Glutamatergic neuron (in vitro differentiated cells): ENCODE measurements at regions not wholly inside any gene's neighbourhood (a gene's known extent, or its start where the extent isn't known, plus 50 kb on each side); places are given as distances from the start of the nearest gene placed in this dataset.

Source experiments
- DNase-seq: peaks from one replicate; pipeline ENCODE4 v3.0.0; 2022
- H3K27ac Mint-ChIP-seq: one replicate; pipeline ENCODE4 v1.8.0; 2020; ENCODE audit warnings: mild to moderate bottlenecking, mixed read lengths, inconsistent platforms; ENCODE audit not compliant: unreplicated experiment
- H3K27me3 Mint-ChIP-seq: one replicate; pipeline ENCODE4 v1.8.0; 2020; ENCODE audit warnings: mild to moderate bottlenecking, moderate library complexity, mixed read lengths, inconsistent platforms; ENCODE audit not compliant: unreplicated experiment
- H3K36me3 Mint-ChIP-seq: one replicate; pipeline ENCODE4 v1.8.0; 2020; ENCODE audit warnings: mild to moderate bottlenecking, mixed read lengths, inconsistent platforms; ENCODE audit not compliant: unreplicated experiment
- H3K4me1 Mint-ChIP-seq: one replicate; pipeline ENCODE4 v1.8.0; 2020; ENCODE audit warnings: mild to moderate bottlenecking, low read depth, mixed read lengths, inconsistent platforms; ENCODE audit not compliant: unreplicated experiment
- H3K4me3 Mint-ChIP-seq: one replicate; pipeline ENCODE4 v1.8.0; 2020; ENCODE audit warnings: mild to moderate bottlenecking, mixed read lengths, inconsistent platforms; ENCODE audit not compliant: unreplicated experiment
- H3K9me3 Mint-ChIP-seq: one replicate; pipeline ENCODE4 v1.8.0; 2020; ENCODE audit warnings: mild to moderate bottlenecking, moderate library complexity, mixed read lengths, inconsistent platforms; ENCODE audit not compliant: unreplicated experiment
- TF ChIP-seq, protein P1 (sequence below): fragments of 200-600 bp; sonication (generic); IDR thresholded peaks from one replicate; pipeline ENCODE4 v1.5.0; 2021; ENCODE audit not compliant: partially characterized antibody, unreplicated experiment

GRCh38 chr5:96036301-96036700 is 74.7 kb upstream of the ELL2 start:
- Mint-ChIP-seq H3K4me3 (no peak overlapping the region), H3K4me1 (no peaks in the 10 kb centered on the region), H3K9me3 (peaks cover 4% of the 10 kb centered on the region), H3K27me3 (peaks cover 2% of the 10 kb centered on the region), H3K36me3 (peaks cover 7% of the 10 kb centered on the region), H3K27ac (no peak overlapping the region)
- TF ChIP-seq, protein P1, sequence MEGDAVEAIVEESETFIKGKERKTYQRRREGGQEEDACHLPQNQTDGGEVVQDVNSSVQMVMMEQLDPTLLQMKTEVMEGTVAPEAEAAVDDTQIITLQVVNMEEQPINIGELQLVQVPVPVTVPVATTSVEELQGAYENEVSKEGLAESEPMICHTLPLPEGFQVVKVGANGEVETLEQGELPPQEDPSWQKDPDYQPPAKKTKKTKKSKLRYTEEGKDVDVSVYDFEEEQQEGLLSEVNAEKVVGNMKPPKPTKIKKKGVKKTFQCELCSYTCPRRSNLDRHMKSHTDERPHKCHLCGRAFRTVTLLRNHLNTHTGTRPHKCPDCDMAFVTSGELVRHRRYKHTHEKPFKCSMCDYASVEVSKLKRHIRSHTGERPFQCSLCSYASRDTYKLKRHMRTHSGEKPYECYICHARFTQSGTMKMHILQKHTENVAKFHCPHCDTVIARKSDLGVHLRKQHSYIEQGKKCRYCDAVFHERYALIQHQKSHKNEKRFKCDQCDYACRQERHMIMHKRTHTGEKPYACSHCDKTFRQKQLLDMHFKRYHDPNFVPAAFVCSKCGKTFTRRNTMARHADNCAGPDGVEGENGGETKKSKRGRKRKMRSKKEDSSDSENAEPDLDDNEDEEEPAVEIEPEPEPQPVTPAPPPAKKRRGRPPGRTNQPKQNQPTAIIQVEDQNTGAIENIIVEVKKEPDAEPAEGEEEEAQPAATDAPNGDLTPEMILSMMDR: no peak
- DNase-seq: no peak

DNA sequence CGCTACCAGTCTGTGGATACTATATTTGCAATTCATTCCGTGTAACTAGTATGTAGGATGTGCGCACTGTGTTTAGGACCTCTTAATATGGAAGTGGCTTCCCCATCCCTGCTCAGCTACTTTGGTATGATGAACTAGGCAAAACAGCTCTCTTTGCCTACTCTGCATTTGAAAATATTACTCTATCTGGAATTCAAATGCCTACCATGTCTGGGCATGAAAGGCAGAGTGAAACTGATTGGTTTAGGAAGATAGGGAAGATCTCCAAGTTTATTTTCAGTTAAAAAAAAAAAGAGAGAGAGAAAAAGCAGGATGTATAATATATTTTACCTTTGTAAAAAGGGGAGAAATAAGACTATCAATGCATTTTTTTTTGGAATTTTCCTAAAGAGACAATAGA is 74.1 kb upstream of the ELL2 start:
- H3K4me1 Mint-ChIP-seq: no peaks in the 10 kb centered on the region
- TF ChIP-seq, protein P1: no peak
- H3K9me3 Mint-ChIP-seq: peaks cover 4% of the 10 kb centered on the region
- no peak overlapping the region for H3K27ac Mint-ChIP-seq
- no peak for DNase-seq
- peaks cover 7% of the 10 kb centered on the region for H3K36me3 Mint-ChIP-seq
- H3K27me3 Mint-ChIP-seq: peaks cover 2% of the 10 kb centered on the region
- H3K4me3 Mint-ChIP-seq: no peak overlapping the region

GRCh38 chr5:96033116-96033515 is 71.5 kb upstream of the ELL2 start:
- Mint-ChIP-seq H3K9me3 (no peaks in the 10 kb centered on the region), H3K27me3 (no peaks in the 10 kb centered on the region), H3K4me1 (no peaks in the 10 kb centered on the region), H3K4me3 (no peak overlapping the region), H3K27ac (no peak overlapping the region), H3K36me3 (no peaks in the 10 kb centered on the region)
- no peak for DNase-seq
- TF ChIP-seq, protein P1: no peak

GRCh38 chr5:96031811-96032261 is 70.2 kb upstream of the ELL2 start:
- Mint-ChIP-seq H3K27ac (no peak overlapping the region), H3K4me3 (no peak overlapping the region), H3K27me3 (no peaks in the 10 kb centered on the region), H3K4me1 (no peaks in the 10 kb centered on the region), H3K36me3 (no peaks in the 10 kb centered on the region), H3K9me3 (no peaks in the 10 kb centered on the region)
- TF ChIP-seq, protein P1: no peak
- DNase-seq: no peak

DNA sequence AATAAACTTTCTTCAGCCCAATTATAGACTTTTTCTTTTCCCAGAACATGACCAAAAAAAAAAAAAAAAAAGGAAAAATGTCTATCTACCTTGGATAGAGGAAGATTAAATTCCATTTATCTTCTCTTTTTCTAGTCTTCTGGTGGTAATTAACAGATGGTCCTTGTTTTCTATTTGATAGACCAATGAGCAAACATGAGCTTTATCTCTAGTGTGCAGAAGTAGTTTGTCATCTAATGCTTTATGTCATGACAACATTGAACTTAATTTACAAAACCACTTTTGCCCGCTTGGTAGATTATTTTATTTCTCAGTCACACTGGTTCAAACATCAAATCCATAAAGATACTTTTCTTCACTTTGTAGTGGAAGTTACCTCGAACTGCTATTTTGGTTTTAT is 69.5 kb upstream of the ELL2 start:
- H3K9me3 Mint-ChIP-seq: no peaks in the 10 kb centered on the region
- no peaks in the 10 kb centered on the region for H3K27me3 Mint-ChIP-seq
- TF ChIP-seq, protein P1: no peak

More for the DNA sequence above, 69.5 kb upstream of the ELL2 start:
- H3K27ac Mint-ChIP-seq: no peak overlapping the region
- H3K4me1 Mint-ChIP-seq: no peaks in the 10 kb centered on the region
- H3K36me3 Mint-ChIP-seq: no peaks in the 10 kb centered on the region
- H3K4me3 Mint-ChIP-seq: no peak overlapping the region
- no peak for DNase-seq
